PC-9 (cell line): ENCODE measurements at regions not wholly inside any gene's neighbourhood (a gene's known extent, or its start where the extent isn't known, plus 50 kb on each side); places are given as distances from the start of the nearest gene placed in this dataset.

Experiments used
- EZH2 ChIP-seq: fragments of 200-600 bp; sonication (generic); IDR thresholded peaks from 2 replicates; pipeline ENCODE4 v1.8.0; 2017; ENCODE audit warnings: antibody characterized with exemption, low read depth
- TF ChIP-seq, protein P1 (sequence below): fragments of 200-600 bp; sonication (generic); conservative IDR thresholded peaks from 2 replicates; pipeline ENCODE4 v1.6.1; 2017; ENCODE audit warnings: mixed run types, antibody characterized with exemption, mild to moderate bottlenecking, moderate library complexity

- TF ChIP-seq, protein P1, sequence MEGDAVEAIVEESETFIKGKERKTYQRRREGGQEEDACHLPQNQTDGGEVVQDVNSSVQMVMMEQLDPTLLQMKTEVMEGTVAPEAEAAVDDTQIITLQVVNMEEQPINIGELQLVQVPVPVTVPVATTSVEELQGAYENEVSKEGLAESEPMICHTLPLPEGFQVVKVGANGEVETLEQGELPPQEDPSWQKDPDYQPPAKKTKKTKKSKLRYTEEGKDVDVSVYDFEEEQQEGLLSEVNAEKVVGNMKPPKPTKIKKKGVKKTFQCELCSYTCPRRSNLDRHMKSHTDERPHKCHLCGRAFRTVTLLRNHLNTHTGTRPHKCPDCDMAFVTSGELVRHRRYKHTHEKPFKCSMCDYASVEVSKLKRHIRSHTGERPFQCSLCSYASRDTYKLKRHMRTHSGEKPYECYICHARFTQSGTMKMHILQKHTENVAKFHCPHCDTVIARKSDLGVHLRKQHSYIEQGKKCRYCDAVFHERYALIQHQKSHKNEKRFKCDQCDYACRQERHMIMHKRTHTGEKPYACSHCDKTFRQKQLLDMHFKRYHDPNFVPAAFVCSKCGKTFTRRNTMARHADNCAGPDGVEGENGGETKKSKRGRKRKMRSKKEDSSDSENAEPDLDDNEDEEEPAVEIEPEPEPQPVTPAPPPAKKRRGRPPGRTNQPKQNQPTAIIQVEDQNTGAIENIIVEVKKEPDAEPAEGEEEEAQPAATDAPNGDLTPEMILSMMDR = no peak
- TF ChIP-seq EZH2 = no peak
These were observed 204.8 kb upstream of the KCNG1 start for GRCh38 chr20:51227744-51228143.
